LNCaP clone FGC (cell line): ENCODE measurements at regions not wholly inside any gene's neighbourhood (a gene's known extent, or its start where the extent isn't known, plus 50 kb on each side); places are given as distances from the start of the nearest gene placed in this dataset.

Experiments
- DNase-seq: peaks from one replicate; pipeline ENCODE4 v3.0.0-alpha.2; 2011; ENCODE audit warnings: low read depth
- H3K4me3 ChIP-seq: 2 replicates; pipeline ENCODE4 v1.5.1; 2011; ENCODE audit warnings: mild to moderate bottlenecking, low read depth, low read length, control low read depth
- TF ChIP-seq, protein P1 (sequence below): IDR thresholded peaks from 2 replicates; pipeline ENCODE4 v1.5.1; 2012; ENCODE audit warnings: mild to moderate bottlenecking; ENCODE audit not compliant: control insufficient read depth, insufficient read depth; ENCODE audit errors: extremely low read depth

DNA sequence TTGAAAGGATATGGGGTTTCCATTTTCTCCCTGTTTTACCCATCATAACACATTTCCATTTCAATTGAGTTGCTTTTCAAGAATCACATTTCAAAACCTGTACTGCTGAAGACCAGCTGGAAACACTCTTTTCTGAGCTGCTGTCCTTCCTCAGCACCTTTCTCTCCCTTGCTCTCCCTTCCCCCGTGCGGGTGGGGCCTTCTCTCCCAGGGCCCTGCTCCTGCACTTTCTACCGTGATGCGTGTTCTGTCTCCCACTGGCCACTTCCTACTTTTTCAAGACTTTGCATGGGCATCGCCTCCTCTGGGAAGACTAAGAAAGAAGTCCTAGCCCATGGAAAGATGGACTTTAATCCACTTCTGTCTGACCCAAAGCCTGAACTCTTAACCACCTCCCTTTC lies 390.4 kb downstream of the PTPRU start:
- H3K4me3 ChIP-seq, result no peak overlapping the region
- TF ChIP-seq, protein P1, sequence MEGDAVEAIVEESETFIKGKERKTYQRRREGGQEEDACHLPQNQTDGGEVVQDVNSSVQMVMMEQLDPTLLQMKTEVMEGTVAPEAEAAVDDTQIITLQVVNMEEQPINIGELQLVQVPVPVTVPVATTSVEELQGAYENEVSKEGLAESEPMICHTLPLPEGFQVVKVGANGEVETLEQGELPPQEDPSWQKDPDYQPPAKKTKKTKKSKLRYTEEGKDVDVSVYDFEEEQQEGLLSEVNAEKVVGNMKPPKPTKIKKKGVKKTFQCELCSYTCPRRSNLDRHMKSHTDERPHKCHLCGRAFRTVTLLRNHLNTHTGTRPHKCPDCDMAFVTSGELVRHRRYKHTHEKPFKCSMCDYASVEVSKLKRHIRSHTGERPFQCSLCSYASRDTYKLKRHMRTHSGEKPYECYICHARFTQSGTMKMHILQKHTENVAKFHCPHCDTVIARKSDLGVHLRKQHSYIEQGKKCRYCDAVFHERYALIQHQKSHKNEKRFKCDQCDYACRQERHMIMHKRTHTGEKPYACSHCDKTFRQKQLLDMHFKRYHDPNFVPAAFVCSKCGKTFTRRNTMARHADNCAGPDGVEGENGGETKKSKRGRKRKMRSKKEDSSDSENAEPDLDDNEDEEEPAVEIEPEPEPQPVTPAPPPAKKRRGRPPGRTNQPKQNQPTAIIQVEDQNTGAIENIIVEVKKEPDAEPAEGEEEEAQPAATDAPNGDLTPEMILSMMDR, result no peak
- DNase-seq, result no peak

DNA sequence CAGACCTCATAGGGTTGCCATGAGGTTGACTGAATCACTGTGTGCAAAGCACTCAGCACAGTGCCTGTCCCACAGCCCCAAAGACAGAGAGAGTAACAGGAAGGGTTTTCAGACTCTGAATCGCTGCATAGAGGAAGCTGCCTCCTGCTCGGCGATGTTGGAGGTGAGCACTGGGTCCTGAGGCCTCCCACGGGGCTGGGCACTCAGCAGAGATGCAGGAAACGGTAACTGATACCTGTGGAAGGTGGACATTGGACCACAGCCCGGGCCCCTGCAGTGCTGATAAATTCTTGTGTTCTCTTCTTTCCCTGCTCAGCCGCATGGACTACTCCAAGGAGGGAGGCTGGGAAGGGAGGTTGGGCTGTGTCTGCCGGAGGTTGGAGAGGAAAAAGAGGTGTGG lies 389.7 kb downstream of the PTPRU start:
- no peak overlapping the region for H3K4me3 ChIP-seq
- DNase-seq, result no peak
- TF ChIP-seq, protein P1, result no peak

DNA sequence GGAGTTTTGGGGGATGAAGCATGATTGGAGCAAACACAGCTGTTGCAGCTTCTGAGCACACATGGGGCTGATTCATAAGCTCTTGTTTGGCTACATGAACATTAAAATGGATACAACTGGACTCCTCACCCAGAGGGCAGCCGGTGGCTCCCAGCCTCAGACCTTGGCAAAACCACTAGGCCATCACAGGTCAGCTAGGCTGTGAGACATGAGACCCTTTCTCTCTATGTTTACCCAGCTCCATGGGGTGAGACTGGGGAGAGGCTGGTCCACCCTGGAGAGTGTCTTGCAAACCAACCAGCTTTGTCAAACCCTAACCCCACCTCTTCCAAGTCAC lies 388.7 kb downstream of the PTPRU start:
- DNase-seq, result no peak
- TF ChIP-seq, protein P1, result no peak
- no peak overlapping the region for H3K4me3 ChIP-seq

DNA sequence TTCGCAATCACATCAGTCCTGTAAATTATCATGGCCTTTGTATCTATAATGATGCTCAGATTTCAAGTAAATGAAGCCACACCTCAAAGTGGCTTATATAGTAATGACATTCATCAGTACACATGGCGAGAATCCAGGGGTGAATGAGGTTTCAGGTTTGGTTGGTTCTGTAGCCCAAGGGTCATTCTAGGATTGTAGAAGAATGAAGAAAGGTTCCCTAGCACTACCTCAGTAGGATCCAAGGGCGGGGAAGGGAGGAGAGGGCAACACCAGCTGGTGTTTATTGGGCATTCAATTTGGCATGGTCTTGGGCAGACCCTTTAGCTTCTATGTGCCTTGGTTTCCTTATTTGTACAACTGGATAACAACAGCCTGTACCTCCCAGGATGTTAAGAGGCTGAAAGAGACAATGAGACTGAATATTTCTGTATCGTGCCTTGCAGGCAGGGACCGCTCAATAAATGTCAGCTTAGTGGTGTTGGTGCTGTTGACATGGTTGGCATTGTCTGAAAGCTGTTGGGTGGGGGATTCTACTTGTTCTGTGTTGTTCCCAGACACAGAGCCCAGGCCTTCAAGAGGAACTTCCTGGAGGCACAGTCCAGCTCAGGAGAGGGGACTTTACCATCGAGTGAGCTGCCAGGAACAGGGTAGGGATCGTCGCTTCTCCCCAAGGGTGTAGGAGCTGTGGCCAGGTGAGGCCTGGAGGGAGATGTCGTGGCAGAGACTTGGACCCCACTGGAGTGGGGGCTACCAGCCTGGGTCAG lies 388.2 kb downstream of the PTPRU start:
- TF ChIP-seq, protein P1, result no peak
- H3K4me3 ChIP-seq, result no peak overlapping the region
- DNase-seq, result no peak

- H3K4me3 ChIP-seq, result no peak overlapping the region
- no peak for DNase-seq
- TF ChIP-seq, protein P1, result no peak
Observed at GRCh38 chr1:29623501-29623900, 387.2 kb downstream of the PTPRU start.

DNA sequence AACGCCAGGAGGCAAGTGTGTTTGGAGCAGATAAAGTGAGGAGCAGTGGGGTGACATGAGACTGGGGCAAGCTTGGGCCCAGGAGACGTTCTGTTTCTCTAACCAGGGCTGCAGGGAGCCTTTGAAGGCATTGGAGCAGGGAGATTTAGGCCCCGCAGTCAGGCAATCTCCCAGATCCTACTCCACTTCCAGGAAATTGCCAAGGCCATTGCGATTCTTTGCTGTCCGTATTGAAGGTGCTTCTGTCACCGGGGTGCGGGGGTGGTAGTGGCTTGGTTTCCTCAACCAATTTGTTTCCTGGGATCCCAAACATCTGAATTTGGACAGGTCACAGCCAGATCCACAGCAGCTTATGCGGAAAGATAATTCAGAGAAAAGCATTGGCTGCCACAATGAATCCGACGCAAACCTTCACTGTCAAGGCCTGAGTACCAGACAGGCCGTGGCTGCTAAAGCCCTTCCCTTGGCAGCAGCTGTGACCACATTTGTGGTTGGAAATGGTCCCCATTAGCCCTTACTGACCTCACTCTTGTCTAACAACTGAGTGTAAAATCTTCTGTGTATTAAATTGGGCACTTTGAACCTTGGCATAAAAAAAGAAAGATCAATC lies 385.6 kb downstream of the PTPRU start:
- TF ChIP-seq, protein P1, result no peak

GRCh38 chr1:29620631-29621030 lies 384.3 kb downstream of the PTPRU start:
- H3K4me3 ChIP-seq, result no peak overlapping the region
- TF ChIP-seq, protein P1, result no peak
- DNase-seq, result no peak

More for the DNA sequence above, 385.6 kb downstream of the PTPRU start:
- no peak for DNase-seq
- H3K4me3 ChIP-seq, result no peak overlapping the region
